ENCODE measurements at regions not wholly inside any gene's neighbourhood (a gene's known extent, or its start where the extent isn't known, plus 50 kb on each side); places are given as distances from the start of the nearest gene placed in this dataset.

DNA sequence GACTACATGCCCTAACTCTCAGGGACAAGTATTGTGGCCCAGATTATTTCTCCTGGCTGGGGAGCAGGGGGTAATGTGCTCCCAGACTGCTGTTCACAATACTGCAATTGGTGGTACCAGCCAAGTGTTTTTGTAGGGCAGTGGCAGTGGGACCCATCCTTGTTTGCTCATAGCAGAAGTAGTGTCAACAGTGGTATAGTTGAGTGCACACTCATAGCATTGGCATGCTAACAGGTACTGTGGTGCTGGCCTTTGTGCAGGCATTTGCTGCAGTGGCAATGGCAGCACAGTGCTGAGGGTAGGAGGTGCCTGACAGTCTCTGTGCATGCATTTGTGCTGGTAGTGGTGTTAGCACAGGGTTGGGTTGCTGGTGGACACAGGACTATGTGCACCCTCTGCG is 995.0 kb downstream of the SH3BGRL start:
- POLR2A ChIA-PET (ENCODE audit: unreplicated experiment), result no interaction called here
- ATAC-seq (ENCODE audit: low read depth), result no peak

More for the DNA sequence above, 995.0 kb downstream of the SH3BGRL start:
- H4K5ac ChIP-seq (ENCODE audit: low read depth, low read length), result no peak overlapping the region
- no peaks in the 10 kb centered on the region for H3K9me1 ChIP-seq (ENCODE audit: insufficient read depth, low read length)
- no peak overlapping the region for H3K23ac ChIP-seq (ENCODE audit: low read depth, low read length)
- no peaks in the 10 kb centered on the region for H3K27me3 ChIP-seq (ENCODE audit: control insufficient read depth, insufficient read depth, low read length)
- no peak overlapping the region for H3K4ac ChIP-seq (ENCODE audit: low read depth, low read length)
- no peak overlapping the region for H2AFZ ChIP-seq (replicated peaks; ENCODE audit: low read length, poor library complexity)
- H3K4me2 ChIP-seq (ENCODE audit: low read depth, low read length), result no peak overlapping the region
- no peak for DNase-seq
- no peak overlapping the region for H2AK9ac ChIP-seq (replicated peaks; ENCODE audit: low read depth, low read length, poor library complexity)
- intact Hi-C loops (cut with micrococcal nuclease) (no loop called here), in situ Hi-C loops (cut with MboI; ENCODE audit: low sequenced_read_pairs) (no loop called here), dilution Hi-C loops (cut with HindIII; ENCODE audit: low sequenced_read_pairs, unreplicated experiment) (no loop called here)
- H4K91ac ChIP-seq (ENCODE audit: insufficient read depth, low read depth, low read length), result no peak overlapping the region
- H3K56ac ChIP-seq (ENCODE audit: extremely low read depth, insufficient read depth, low read length), result no peak overlapping the region
- no TSS peak for BruUV-seq (replicated peaks)
- no peak overlapping the region for H3K14ac ChIP-seq (replicated peaks; ENCODE audit: low read depth, low read length)
- no peak overlapping the region for H2BK20ac ChIP-seq (ENCODE audit: low read depth, low read length)
- H2AK5ac ChIP-seq (ENCODE audit: low read depth, low read length), result no peak overlapping the region
- H3K9me3 ChIP-seq (ENCODE audit: control insufficient read depth, insufficient read depth, low read length), result no peaks in the 10 kb centered on the region
- H2BK15ac ChIP-seq (ENCODE audit: low read depth, low read length), result no peak overlapping the region
- no peak overlapping the region for H2BK5ac ChIP-seq (ENCODE audit: low read depth, low read length, poor library complexity, severe bottlenecking)
- H3K18ac ChIP-seq (ENCODE audit: low read depth, low read length), result no peak overlapping the region
- no CpG with 5 or more reads among the region's 1 CpG for WGBS, 2 experiments (ENCODE audit: extremely low coverage in 2 of 2, insufficient read length in 1 of 2)
- H3K4me1 ChIP-seq (ENCODE audit: control insufficient read depth, insufficient read depth, low read length), result no peaks in the 10 kb centered on the region
- H3K27ac ChIP-seq (ENCODE audit: insufficient read depth, low read length), result no peak overlapping the region
- no peak overlapping the region for H2BK120ac ChIP-seq (ENCODE audit: low read depth, low read length)
- no peaks in the 10 kb centered on the region for H4K20me1 ChIP-seq (ENCODE audit: insufficient read depth, low read length)
- H3K9ac ChIP-seq (ENCODE audit: low read depth, low read length), result no peak overlapping the region
- no peak for TF ChIP-seq BHLHE40 (IDR thresholded peaks at IDR 0.05; ENCODE audit: low read depth, low read length)
- TF ChIP-seq, protein P1, sequence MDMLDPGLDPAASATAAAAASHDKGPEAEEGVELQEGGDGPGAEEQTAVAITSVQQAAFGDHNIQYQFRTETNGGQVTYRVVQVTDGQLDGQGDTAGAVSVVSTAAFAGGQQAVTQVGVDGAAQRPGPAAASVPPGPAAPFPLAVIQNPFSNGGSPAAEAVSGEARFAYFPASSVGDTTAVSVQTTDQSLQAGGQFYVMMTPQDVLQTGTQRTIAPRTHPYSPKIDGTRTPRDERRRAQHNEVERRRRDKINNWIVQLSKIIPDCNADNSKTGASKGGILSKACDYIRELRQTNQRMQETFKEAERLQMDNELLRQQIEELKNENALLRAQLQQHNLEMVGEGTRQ (IDR thresholded peaks at IDR 0.05; ENCODE audit: low read depth, low read length), result no peak
- no peak for TF ChIP-seq CEBPB (IDR thresholded peaks at IDR 0.05; ENCODE audit: low read depth, low read length)
- no peak for TF ChIP-seq SMC3 (IDR thresholded peaks at IDR 0.05; ENCODE audit: low read depth, low read length)
- no peak for TF ChIP-seq RAD21 (IDR thresholded peaks at IDR 0.05; ENCODE audit: low read length)
- TF ChIP-seq RFX5 (IDR thresholded peaks at IDR 0.05; ENCODE audit: low read depth, low read length), result no peak
- no peak for TF ChIP-seq FOS (IDR thresholded peaks at IDR 0.05; ENCODE audit: low read depth, low read length)
- CTCF ChIA-PET, result interaction anchor here (0.6 kb wide), 1 partner anchor 119 kb away, joined by 3 read pairs; no protein-coding TSS in a partner anchor
- H3K4me3 ChIP-seq (ENCODE audit: insufficient read depth, low read depth, low read length), result no peak overlapping the region
- H4K8ac ChIP-seq (ENCODE audit: low read depth in 2 of 2, low read length in 2 of 2), result no peak overlapping the region
- H3K36me3 ChIP-seq (ENCODE audit: control insufficient read depth, insufficient read depth, low read length), result no peaks in the 10 kb centered on the region
- H3K79me1 ChIP-seq (ENCODE audit: low read depth in 1 of 2, low read length in 2 of 2), result no peaks in the 10 kb centered on the region
